ENCODE measurements at regions not wholly inside any gene's neighbourhood (a gene's known extent, or its start where the extent isn't known, plus 50 kb on each side); places are given as distances from the start of the nearest gene placed in this dataset.
A peak's percentile ranks its signal among the peaks of the same experiment; 100 is the strongest.
"Not testable (repeated sequence)": the region's sequence is repeated elsewhere in the genome, so short reads cannot be mapped to it uniquely, and the experiment has no call there.

GRCh38 chr2:87526258-87526657 is 221.6 kb upstream of the PLGLB2 start:
- not testable (repeated sequence) for H3K4me3 Mint-ChIP-seq, H3K27ac Mint-ChIP-seq, H3K27me3 Mint-ChIP-seq, H3K9me3 Mint-ChIP-seq, DNase-seq
- ATAC-seq, result peak; percentile 42
- peaks cover 18% of the 10 kb centered on the region for H3K4me1 Mint-ChIP-seq

GRCh38 chr2:87531968-87532715 is 215.7 kb upstream of the PLGLB2 start:
- H3K27ac Mint-ChIP-seq, H3K4me1 Mint-ChIP-seq, DNase-seq, H3K4me3 Mint-ChIP-seq, ATAC-seq, H3K9me3 Mint-ChIP-seq, H3K27me3 Mint-ChIP-seq: not testable (repeated sequence)

- H3K4me3 Mint-ChIP-seq, H3K9me3 Mint-ChIP-seq, DNase-seq, H3K27me3 Mint-ChIP-seq: not testable (repeated sequence)
- Mint-ChIP-seq H3K4me1 (peaks cover 10% of the 10 kb centered on the region), H3K27ac (peak overlapping the region in 1 of 2 donors; percentile 52)
- ATAC-seq, result peak; percentile 43
Observed at GRCh38 chr2:87533390-87534272, 214.3 kb upstream of the PLGLB2 start.

- H3K4me1 Mint-ChIP-seq, result peaks cover 10% of the 10 kb centered on the region
- H3K4me3 Mint-ChIP-seq, H3K27me3 Mint-ChIP-seq, H3K9me3 Mint-ChIP-seq, DNase-seq, ATAC-seq, H3K27ac Mint-ChIP-seq: not testable (repeated sequence)
Observed at GRCh38 chr2:87534273-87534889, 213.5 kb upstream of the PLGLB2 start.

- not testable (repeated sequence) for H3K27me3 Mint-ChIP-seq, DNase-seq, ATAC-seq, H3K9me3 Mint-ChIP-seq, H3K27ac Mint-ChIP-seq, H3K4me3 Mint-ChIP-seq
- H3K4me1 Mint-ChIP-seq, result peaks cover 10% of the 10 kb centered on the region
Observed at GRCh38 chr2:87536427-87536826, 211.5 kb upstream of the PLGLB2 start.

GRCh38 chr2:87537251-87537671 is 210.6 kb upstream of the PLGLB2 start:
- DNase-seq, result peak in 1 of 2 donors; percentile 31

GRCh38 chr2:87538268-87538667 is 209.6 kb upstream of the PLGLB2 start:
- ATAC-seq, result peak; percentile 64
- not testable (repeated sequence) for H3K9me3 Mint-ChIP-seq, DNase-seq, H3K4me3 Mint-ChIP-seq, H3K4me1 Mint-ChIP-seq, H3K27me3 Mint-ChIP-seq, H3K27ac Mint-ChIP-seq

More at GRCh38 chr2:87537251-87537671, 210.6 kb upstream of the PLGLB2 start:
- not testable (repeated sequence) for H3K9me3 Mint-ChIP-seq, H3K27me3 Mint-ChIP-seq, H3K4me1 Mint-ChIP-seq
- ATAC-seq, result peak; percentile 70
- Mint-ChIP-seq H3K4me3 (peak overlapping the region; percentile 51 to 56), H3K27ac (peak overlapping the region in 1 of 2 donors; percentile 89)

- not testable (repeated sequence) for ATAC-seq, H3K9me3 Mint-ChIP-seq, H3K4me1 Mint-ChIP-seq, H3K27ac Mint-ChIP-seq, DNase-seq, H3K4me3 Mint-ChIP-seq, H3K27me3 Mint-ChIP-seq
Observed at GRCh38 chr2:87539151-87539943, 208.5 kb upstream of the PLGLB2 start.

- not testable (repeated sequence) for H3K4me1 Mint-ChIP-seq, H3K27ac Mint-ChIP-seq
Observed at GRCh38 chr2:87540242-87540641, 207.6 kb upstream of the PLGLB2 start.

GRCh38 chr2:87542599-87543174 is 205.2 kb upstream of the PLGLB2 start:
- peak in 1 of 2 donors; percentile 35 for DNase-seq
- H3K4me3 Mint-ChIP-seq, result peak overlapping the region; percentile 56 to 71

More at GRCh38 chr2:87540242-87540641, 207.6 kb upstream of the PLGLB2 start:
- DNase-seq, H3K27me3 Mint-ChIP-seq, H3K9me3 Mint-ChIP-seq, ATAC-seq, H3K4me3 Mint-ChIP-seq: not testable (repeated sequence)

GRCh38 chr2:87543797-87544196 is 204.1 kb upstream of the PLGLB2 start:
- H3K27me3 Mint-ChIP-seq, H3K4me1 Mint-ChIP-seq, DNase-seq, H3K27ac Mint-ChIP-seq, H3K4me3 Mint-ChIP-seq, H3K9me3 Mint-ChIP-seq: not testable (repeated sequence)
- peak; percentile 39 for ATAC-seq

More at GRCh38 chr2:87542599-87543174, 205.2 kb upstream of the PLGLB2 start:
- not testable (repeated sequence) for H3K4me1 Mint-ChIP-seq, H3K9me3 Mint-ChIP-seq, H3K27me3 Mint-ChIP-seq
- peak; percentile 68 for ATAC-seq
- H3K27ac Mint-ChIP-seq, result peak overlapping the region; percentile 52 to 85

- H3K4me1 Mint-ChIP-seq, result peaks cover 12% of the 10 kb centered on the region
Observed at GRCh38 chr2:87547106-87547505, 200.8 kb upstream of the PLGLB2 start.

GRCh38 chr2:87547966-87548365 is 199.9 kb upstream of the PLGLB2 start:
- DNase-seq, H3K4me3 Mint-ChIP-seq, H3K9me3 Mint-ChIP-seq, H3K27me3 Mint-ChIP-seq, H3K27ac Mint-ChIP-seq: not testable (repeated sequence)
- H3K4me1 Mint-ChIP-seq, result peaks cover 12% of the 10 kb centered on the region
- peak; percentile 80 for ATAC-seq

More at GRCh38 chr2:87547106-87547505, 200.8 kb upstream of the PLGLB2 start:
- peak overlapping the region in 1 of 2 donors; percentile 15 for H3K4me3 Mint-ChIP-seq
- not testable (repeated sequence) for H3K9me3 Mint-ChIP-seq, ATAC-seq, H3K27me3 Mint-ChIP-seq, DNase-seq, H3K27ac Mint-ChIP-seq

- Mint-ChIP-seq H3K4me3 (peak overlapping the region; percentile 44 to 68), H3K4me1 (peaks cover 12% of the 10 kb centered on the region), H3K27ac (peak overlapping the region; percentile 8 to 92)
- H3K27me3 Mint-ChIP-seq, H3K9me3 Mint-ChIP-seq, DNase-seq: not testable (repeated sequence)
- peak; percentile 86 for ATAC-seq
Observed at GRCh38 chr2:87548681-87549536, 199.0 kb upstream of the PLGLB2 start.
